ENCODE measurements at regions not wholly inside any gene's neighbourhood (a gene's known extent, or its start where the extent isn't known, plus 50 kb on each side); places are given as distances from the start of the nearest gene placed in this dataset.
A peak's percentile ranks its signal among the peaks of the same experiment; 100 is the strongest.

DNA sequence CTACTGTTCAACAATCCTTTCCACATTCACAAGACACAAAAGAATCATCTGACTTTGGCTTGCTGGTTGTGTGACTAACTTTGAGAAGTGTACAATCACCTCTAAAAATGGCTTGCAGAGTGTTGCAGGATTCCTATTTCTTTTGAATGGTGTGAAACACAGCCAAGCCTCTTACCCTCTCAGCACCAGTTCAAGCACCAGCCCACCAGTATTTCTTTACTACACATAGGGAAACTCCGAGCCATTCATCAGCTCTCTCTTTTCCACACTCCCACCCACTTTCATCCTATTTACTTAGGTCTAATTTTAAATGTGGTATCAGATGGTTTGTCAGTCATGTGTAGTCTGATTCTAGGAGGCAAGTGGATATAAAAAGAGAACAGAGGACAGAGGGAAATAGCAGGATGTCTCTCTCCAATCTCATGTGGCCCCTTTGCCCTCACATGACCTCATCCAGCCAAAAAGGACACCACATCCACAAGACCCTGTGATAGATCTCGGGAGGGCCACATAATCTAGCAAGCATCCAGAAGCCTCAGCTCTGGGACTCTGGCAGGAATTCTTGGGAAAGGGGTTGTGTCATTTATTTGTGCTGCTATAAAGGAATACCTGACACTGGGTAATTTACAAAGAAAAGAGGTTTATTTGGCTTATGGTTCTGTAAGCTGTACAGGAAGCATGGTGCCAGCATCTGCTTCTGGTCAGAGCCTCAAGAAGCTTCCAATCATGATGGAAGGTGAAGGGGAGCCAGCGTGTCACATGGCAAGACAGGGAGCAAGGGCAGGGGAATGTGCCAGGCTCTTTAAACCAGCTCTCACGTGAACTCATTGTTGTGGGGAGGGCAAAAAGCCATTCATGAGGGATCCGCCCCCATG, 66.8 kb upstream of the NEBL start:
- no peak for DNase-seq (ENCODE audit: insufficient read length, low spot score)
- FAIRE-seq: no peak

DNA sequence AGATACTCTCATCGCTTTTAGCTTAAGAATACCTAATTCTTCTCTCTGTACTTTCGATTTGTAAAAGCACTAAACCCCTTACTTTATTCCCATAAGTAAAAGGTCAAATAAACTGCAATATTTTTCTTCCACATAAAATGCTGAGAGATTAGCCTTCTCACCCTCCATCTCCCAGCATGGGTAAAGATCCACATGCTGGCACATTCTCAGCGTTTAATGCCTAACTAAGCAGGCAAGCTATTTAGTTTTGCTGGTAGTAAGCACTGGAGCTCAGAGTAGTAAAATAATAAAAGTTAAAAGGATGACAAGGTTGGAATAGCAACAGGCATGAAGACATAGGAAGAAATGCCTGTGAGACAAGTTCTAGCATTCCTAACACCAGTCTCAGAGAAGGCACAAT, 65.9 kb upstream of the NEBL start:
- DNase-seq (ENCODE audit: insufficient read length, low spot score) (no peak), FAIRE-seq (no peak)

DNA sequence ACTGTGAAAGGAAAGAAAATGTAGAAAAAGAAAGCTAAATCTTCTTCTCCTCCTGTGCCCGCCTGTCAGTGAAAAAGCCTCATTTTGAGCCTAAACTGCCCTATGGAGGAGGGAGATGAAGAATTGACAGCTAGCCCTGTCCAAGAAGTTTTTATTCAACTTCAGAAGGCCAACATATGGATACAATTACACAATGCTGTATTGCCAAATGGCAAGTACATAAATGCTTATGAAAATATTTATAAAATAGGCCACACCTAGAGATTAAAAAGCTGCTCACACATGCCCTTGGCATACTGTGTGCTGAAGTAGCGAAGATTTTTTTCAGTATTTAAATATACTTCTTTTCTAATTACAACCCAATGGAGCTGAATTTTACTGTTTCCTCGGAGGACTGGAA, 65.1 kb upstream of the NEBL start:
- no peak for FAIRE-seq
- no peak for DNase-seq (ENCODE audit: insufficient read length, low spot score)

DNA sequence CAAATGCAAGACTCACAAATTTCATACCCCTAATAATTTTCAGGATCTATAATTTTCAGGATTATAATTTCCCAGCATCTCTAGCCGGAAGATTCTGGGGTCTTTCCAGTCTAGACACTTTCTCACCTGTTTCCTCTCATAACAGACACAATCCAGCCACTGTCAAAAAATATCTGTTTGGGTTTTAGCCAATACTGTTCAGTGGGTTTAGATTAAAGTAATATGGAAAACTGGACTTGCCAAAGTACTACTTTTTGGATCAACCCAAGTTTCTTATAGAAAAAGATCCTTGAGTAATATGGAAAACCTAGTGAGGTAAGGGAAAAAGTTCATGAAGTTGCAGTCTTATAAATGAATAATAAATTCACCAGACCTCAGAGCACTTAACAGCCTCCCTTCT, 62.1 kb upstream of the NEBL start:
- FAIRE-seq: no peak
- DNase-seq (ENCODE audit: insufficient read length, low spot score): no peak

DNA sequence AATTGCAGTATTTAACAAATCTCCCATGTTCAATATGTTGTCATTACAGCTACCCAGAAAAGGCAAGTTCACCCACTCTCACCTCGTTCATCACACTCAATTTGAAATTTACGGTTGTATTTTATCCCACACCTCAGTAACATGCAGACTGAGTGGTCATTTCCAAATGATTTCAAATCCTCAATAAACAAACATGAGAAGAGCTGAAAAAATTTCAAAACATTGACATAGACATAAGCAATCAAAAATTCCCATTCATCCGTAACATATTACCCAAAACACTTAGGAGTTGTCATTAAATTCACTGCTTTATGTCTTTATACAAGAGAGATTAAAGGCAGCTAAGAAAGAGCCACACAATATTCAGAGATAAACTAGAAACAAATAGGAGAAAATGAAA, 61.7 kb upstream of the NEBL start:
- FAIRE-seq (no peak), DNase-seq (ENCODE audit: insufficient read length, low spot score) (no peak)

DNA sequence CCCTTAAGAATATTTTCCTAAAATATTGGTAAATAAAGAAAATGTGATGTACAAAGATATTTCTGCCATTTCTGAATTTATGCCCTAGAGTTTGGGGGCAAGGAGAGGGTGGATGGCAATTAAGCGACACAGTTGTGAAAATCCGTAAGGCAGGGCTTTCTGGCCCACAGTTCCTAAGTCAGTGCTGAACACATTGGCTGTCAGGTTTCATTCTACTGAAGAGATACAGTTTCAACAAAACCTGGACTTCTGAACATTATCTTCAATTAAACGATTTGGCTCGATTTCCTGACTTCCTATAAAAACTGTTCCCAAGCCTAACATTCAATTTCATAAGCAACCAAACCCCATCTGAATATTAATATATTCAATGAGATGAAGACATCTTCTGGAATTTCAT, 61.1 kb upstream of the NEBL start:
- DNase-seq (ENCODE audit: insufficient read length, low spot score) (no peak), FAIRE-seq (no peak)

DNA sequence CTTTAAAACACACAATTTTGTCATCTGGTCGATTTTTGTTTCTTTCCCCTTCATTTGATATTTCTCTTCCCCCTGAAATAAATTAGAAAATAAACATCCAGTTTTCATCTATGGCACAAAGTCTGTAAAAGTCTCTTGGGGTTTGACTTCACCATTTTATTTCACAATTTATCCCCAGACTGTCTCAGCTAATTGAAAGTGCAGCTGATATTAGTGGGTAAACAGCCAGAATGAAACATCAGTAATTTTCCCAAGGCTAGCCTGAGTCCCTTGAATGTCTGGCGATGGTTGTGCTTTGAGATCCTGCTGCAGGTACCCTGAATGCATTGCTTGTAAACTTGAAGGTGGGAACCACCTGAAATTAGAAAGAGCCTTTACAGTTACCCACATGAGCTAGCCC, 60.6 kb upstream of the NEBL start:
- FAIRE-seq (no peak), DNase-seq (ENCODE audit: insufficient read length, low spot score) (no peak)

DNA sequence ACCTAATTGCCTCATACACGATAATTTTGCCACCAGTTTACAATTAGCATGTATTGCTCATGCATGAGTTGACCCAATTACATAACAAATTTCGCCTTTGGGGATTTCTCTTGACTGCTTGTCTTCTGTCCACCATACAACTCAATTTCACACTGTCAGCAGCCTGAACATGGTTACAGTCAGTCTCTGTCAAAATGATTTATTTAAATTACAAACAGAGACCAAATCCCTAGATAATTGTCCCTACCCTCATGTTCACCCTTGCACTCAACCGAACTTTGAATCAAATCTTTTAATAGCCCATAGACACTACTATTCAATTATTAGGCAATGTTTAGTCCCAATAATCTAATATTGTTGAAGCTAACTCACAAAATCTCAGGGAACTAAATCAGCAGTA, 59.7 kb upstream of the NEBL start:
- no peak for FAIRE-seq
- no peak for DNase-seq (ENCODE audit: insufficient read length, low spot score)

DNA sequence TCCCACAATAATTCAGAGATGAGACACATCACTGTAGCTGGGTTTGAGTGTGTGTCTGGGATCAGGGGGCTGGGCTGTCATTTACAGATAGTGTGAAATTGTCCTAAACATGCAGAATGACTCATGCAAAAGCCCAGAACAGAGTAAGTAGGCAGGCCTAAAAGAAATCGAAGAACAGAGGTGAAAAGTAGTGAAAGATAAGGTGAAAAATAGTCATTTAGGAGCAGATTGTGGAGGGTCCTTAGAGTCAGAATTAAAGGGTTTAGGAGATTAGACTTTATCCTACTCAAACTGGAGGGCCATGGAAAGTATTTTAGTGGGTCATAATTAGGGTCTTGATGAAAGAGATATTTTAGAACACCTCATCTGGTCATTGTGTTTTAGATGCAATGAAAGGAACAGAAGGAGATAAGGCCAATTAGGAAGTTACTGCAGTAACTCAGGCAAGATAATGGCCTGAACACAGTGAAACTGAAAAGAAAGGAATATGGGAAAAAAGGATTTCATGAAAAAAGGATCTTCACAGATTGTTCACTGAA, 58.3 kb upstream of the NEBL start:
- DNase-seq (ENCODE audit: insufficient read length, low spot score) (no peak), FAIRE-seq (no peak)

DNA sequence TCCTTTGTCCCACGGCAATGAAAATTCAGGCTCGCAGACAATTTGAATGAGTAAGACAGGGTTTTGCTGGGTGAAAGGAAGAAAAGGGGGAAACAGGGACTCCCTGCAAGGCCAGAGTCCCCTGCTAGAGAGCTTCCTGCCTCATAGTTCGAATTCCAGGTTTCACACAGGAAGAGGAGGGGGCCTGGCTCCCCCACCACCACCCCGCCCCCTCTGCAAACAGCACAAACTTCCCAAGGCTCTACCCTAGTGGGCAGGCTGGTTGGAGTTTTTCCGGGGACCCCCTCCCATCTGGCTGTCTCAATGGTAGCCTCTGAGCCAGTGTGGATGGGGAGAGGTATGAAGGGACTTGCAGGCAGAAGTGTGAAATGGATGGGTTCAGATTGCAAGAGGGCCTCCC, 57.4 kb upstream of the NEBL start:
- DNase-seq (ENCODE audit: insufficient read length, low spot score) (no peak), FAIRE-seq (no peak)

DNA sequence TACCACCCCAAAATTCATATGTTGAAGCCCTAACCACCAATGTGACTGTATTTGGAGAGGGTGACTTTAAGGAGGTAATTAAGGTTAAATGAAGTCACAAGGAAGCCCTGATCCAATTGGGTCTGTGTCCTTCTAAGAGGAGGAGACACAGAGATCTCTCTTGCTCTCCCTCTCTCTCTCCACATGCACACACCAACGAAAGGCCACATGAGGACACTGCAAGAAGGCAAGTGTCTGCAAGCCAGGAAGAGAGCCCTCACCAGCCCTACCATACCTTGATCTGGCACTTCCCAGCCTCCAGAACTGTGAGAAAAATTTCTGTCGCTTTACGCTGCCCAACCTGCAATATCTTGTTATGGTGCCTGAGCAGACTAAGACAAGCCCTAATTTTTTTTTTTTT, 56.0 kb upstream of the NEBL start:
- DNase-seq (ENCODE audit: insufficient read length, low spot score) (no peak), FAIRE-seq (no peak)

DNA sequence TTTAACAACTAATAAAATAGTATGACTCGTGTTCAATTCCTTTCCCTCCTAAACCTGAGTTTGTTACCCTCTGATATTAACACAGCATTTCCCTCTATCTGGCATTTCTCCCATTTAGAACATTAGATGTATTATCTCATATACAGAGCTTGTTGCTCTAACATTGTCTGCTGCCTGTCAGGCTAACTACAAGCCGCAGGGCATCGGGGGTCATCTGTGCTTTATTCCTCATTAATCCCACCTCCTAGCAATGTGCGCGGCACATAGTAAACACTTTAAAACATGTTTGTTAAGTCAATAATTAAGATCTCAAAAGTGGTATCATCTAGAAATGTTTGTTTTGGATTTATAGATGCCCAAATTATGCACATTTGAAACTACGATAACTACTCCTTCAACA, 52.9 kb upstream of the NEBL start:
- FAIRE-seq: no peak
- DNase-seq (ENCODE audit: insufficient read length, low spot score): no peak

DNA sequence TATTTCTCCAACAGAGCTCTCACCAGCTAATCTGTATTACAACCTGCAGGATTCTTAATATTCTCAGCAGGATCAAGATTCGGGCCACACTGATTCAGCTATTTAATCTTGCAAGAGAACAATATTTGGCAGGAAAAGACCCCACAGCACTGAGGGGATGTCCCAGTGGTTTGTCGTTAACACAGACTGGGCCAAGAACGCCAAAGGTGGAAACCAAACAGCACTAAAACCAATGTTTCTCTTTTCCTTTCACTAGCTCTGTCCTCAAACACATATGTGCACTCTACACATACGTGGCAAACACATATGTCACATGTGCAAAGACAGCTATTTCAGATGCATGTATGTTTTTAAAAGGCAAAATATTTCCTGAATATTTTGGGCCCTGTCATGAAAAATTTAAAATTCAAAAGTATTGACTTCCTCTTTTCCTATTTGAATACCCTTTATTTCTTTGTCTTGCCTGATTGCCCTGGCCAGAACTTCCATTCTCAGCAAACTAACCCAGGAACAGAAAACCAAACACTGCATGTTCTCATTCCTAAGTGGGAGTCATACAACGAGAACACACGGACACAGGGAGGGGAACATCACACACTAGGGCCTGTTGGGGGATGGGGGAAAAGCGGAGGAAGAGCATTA, 51.7 kb upstream of the NEBL start:
- FAIRE-seq (peak; percentile 81), DNase-seq (ENCODE audit: insufficient read length, low spot score) (peak; percentile 6)

All from GM19239 (cell line).